ENCODE measurements at regions not wholly inside any gene's neighbourhood (a gene's known extent, or its start where the extent isn't known, plus 50 kb on each side); places are given as distances from the start of the nearest gene placed in this dataset.

DNA sequence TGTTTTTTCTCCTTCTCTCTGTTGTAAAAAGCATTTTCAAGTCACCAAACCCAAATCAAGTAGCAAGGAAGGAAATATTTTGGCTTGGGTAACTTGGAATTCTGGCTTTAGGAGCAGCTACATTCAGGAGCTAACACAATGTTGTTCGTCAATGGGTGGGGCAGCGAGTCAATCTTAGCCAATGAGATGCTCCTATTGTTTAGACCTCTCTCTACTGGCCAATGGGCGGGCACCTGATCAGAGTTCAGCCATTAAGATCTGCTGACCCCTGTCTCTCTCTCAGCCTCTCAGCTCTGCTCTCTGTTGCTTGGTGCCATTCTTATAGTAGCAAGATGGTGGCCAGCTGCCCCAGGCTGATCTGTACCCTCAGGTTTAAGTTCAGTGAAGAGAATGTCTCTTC is 83.2 kb downstream of the IRX3 start:
- no peaks in the 10 kb centered on the region for H3K4me1 ChIP-seq
- no peaks in the 10 kb centered on the region for H3K9me3 ChIP-seq (replicated peaks)
- H3K27ac ChIP-seq (replicated peaks): no peak overlapping the region
- no peaks in the 10 kb centered on the region for H3K36me3 ChIP-seq
- no peaks in the 10 kb centered on the region for H3K27me3 ChIP-seq (ENCODE audit: low read depth)
- no peak for DNase-seq
- intact Hi-C loops (cut with micrococcal nuclease): no loop called here
- no peak for TF ChIP-seq CTCF (IDR thresholded peaks at IDR 0.05; ENCODE audit: borderline replicate concordance)
- H3K4me3 ChIP-seq: no peak overlapping the region

Measured in left ventricle myocardium inferior (tissue), 1 donor.